NCI-H2171 (cell line): ENCODE measurements at regions not wholly inside any gene's neighbourhood (a gene's known extent, or its start where the extent isn't known, plus 50 kb on each side); places are given as distances from the start of the nearest gene placed in this dataset.
A peak's percentile ranks its signal among the peaks of the same experiment; 100 is the strongest.

Experiments used
- DNase-seq: peaks from one replicate; lab custom pipeline; 2025; lab: John Stamatoyannopoulos, UW

DNA sequence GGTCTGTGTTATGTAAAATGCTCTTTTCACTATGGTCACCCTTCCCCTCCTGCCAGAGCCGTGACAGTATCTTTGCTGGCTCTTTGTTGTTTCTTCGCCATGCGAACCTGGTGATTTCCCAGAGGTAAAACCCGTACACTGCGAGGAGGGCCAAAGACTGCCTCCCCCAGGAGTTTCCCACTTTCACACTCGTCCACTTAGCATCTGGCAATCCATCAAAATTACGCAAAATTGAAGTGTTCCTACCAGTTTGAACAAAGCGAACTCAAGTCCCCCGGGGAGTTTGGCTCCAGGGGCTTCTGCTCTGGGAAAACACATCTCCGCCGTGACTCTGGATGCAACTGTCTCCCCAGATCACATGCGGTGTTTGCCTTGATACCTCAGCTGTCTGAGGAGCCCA, 239.9 kb downstream of the FAM43A start:
- DNase-seq = peak; percentile 23

DNA sequence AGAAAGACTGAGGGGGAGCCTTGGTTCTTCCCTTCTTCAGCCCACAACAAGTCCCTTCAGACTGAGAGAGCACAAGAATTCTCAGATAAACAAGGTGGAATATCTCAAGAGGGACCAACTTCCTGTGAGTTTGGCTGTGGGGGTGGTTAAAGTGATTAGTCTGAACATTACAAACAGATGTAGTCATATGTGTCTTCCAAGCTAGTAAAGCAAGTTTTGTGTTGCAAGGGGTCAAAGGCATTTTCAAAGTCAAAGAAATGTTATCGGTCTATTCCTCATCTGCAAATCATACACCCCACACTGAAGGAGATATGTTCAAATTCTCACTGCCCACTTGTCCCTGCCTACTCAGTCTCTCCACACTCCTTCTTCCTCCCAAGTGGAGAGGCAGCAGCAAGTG, 242.5 kb downstream of the FAM43A start:
- DNase-seq = no peak

DNA sequence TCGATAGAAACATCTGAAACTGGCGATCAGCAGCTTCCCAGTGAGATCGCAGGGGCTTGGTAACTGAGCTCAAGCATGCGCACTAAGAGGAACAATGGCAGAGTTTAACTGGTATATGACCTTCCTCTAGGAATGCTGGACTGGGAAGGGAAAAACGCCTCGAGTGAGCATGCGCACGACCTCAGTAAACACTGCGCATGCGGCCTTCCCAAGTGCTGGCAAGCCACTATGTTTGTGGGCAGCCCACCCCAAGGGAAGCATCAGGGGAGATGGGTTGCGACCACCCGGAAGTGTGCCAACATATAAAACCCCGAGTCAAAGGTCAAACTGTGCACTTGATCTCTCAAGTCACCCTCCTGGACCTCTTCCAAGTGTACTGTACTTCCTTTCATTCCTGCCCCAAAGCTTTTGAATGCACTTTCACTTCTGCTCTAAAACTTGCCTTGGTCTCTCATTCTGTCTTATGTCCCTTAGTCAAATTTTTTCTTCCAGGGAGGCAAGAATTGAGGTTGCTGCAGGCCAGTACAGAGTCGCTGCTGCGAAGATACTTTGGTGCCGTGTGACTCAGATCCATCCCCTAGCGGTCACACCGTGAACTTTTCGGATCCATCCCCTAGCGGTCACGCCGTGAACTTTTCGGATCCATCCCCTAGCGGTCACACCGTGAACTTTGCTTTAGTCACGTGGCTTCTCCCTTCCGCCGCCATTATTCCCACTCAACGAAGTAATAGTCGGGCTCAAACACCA, 243.3 kb downstream of the FAM43A start:
- DNase-seq = no peak

DNA sequence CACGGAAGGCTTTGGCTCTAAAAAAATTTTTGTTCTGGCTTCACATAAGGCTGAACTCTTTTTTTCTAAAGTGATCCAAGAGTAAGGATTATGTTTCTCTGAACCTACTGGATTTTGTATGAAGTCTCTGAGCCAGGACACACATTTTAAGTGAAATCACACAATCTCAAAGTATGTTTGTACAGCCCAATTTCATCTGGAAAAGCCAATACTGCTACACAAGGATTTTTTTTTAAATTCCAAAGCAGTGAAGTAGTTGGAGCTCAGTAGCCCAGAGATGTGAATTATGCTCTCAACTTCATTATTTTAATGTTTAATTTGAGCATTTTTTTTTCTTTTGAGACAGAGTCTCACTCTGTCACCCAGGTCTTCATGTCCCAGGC, 243.9 kb downstream of the FAM43A start:
- DNase-seq = no peak

DNA sequence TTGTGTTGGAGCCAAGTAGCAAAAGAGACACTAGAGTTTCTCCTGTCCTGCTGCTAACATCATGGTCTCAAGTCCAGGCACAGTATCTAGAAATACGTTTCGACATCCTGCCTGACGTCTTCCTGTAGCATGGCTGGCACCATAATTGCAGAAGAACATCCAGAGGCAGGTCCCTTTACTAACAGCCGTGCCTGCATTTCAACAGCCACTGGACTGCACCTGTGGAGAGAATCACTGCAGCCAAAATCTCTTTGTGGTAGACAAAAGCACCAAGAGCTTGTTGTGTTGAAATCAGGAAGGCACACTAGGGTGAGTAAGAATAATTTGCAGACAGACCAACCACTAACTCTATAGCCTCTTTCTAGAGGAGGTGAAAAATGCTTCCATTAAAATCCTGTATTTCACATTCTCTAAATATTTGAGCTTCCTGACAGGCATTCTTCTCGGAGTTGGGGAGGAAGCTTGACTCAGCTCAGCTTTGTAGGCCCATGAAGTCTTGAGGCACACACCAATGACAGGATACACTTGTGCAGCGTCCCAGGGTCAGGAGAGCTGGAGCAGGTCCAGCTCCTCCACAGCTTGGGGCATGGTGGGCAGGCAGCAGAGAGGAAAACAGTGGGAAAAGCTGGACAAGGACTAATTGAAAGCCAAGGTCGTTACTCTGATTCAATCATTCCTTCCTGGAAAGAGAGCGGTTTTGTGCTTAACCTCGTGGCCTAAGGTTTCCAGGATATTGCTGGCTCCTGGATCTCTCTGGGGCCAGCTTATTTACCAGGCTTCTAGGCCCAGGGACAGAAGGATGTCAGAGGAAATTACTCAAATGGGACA, 244.9 kb downstream of the FAM43A start:
- DNase-seq = no peak

DNA sequence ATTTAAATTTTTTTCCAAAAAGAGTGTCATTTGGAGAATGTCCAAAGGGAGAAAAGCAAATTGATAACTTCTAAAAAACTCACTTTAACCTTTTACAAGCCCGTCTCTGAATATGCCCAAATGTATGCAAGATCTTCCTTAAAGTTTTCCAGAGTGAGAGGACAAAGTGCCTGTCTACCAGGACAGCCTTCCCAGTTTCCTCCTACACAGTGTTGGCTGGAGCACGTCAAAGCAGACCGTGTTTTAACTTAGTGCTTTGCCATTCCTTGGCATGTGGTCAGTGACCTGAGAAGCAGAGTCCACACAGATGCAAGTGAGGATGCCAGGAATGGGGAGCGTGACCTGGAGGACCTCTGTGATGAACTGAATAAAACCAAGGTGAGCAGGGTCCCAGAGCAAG, 245.7 kb downstream of the FAM43A start:
- no peak for DNase-seq

DNA sequence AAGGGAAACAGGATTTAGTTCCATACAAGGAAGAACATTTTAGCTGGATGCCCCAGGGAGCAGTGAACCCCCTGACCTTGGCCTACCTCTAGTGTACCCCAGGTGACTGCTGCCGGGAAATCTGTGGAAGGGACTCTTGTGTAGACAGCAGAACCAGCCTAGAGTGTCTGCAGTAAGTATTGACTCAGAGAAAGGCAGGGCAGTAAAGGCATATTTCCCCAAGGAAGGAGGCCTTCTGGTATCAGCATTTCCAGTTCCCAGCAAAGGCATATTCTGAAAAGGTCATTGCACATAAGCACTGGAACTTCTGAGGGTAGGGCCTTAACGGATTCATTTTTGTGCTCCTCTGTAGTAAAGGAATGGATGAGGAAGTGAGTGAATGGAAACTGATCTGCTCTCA, 246.2 kb downstream of the FAM43A start:
- DNase-seq = no peak

DNA sequence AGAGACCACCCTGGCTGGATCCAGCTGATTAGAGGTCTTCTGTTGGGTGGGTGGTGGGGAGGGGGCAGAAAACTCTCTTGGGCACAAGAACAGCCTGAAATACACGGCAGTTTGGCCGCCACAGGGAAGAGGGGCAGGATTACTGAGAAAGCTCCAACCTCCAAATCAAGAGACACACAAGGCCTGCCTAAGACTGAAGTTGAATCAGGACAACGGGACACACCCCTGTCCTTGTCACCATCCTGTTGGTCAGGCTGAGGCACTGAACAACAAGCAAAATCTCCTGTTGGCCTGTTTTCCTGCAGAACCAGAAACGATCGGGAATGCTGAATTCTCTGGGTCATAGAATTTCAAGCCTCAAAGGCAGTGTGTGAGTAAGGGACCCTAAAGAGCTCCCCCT, 247.8 kb downstream of the FAM43A start:
- DNase-seq = no peak

DNA sequence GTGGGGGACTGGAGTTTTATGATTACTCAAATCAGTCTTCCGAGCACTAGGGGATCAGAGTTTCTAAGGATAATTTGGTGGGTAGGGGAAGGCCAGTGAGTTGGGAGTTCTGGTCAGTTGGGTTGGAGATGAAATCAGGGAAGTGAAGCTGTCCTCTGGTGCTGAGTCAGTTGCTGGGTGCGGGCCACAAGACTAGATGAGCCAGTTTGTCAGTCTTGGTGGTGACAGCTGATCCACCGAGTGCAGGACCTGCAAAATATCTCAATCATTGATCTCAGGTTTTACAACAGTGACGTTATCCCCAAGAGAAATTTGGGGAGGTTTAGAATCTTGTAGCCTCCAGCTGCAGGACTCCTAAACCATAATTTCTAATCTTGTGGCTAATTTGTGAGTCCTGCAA, 249.4 kb downstream of the FAM43A start:
- no peak for DNase-seq

DNA sequence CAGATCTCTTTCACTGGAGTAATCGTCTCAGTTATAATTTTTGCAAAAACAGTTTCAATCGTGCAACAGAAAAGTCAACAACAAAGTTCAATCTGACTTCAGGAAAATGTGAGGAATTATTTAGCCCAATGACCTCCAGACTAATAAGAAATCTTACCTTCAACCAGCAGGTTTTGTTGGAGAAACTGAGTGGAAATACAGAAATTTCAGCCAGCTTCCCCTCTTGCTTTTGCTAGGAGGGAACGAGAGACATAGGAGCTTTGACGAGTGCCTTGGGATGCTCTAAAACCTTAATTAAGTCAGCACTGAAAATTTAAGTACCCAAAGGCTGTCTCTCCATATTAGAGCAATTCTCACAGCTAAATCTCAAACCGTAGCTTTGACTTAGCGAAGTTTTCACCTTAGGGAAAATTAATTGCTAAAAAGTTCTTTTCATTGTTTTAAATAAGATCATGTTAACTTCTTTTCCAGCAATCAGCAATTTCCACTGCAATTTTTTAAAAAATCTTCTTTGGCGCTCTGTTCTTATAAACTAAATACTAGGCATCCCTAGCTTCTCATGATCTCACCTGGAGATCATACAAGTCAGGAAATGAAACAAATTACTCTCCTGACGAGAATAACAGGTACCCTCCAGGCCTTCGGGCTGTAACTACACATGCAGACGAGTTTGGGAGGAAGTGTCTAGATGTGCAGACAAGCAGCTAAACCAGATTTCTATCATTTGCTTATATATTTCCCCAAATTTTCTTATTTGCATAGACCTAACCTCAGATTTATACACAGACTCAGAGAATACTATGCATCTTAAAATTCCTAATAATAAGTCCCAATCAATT, 250.2 kb downstream of the FAM43A start:
- DNase-seq = no peak

DNA sequence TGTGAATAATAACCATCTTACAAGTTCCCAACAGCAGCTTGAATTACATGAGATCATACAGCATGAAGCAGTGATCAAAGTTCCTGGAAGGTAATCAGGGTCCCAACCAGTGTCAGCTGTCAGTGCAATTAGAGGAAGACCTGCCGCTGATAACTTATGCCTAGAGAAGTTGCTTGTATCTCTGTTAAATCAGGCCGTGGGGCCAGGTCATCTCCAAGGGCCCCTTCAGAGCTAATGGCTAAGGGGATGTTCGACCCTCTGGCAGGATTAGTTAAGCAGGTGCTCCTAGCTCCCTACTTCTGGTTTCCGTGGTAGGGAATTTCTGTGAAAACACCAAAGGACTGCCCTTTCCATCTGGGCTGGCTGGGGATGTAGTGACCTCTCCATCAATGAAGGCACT, 251.0 kb downstream of the FAM43A start:
- no peak for DNase-seq

DNA sequence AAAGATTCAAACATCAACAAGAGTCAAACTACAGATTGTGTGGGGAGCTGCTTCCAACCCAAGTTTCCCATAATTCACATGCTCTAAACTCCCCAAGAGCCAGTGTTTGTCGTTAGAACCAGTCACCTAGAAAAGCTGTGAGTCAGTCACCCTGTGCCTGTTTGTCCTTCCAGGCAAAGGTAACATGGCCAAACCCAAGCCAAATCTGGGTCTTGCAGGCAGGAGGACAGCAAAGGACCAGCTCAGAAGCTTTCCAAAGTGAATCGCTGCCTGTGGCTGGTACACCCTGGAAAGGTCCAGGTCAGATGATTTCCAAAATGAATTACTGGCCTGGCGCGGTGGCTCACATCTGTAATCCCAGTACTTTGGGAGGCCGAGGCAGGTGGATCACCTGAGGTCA, 251.5 kb downstream of the FAM43A start:
- no peak for DNase-seq

DNA sequence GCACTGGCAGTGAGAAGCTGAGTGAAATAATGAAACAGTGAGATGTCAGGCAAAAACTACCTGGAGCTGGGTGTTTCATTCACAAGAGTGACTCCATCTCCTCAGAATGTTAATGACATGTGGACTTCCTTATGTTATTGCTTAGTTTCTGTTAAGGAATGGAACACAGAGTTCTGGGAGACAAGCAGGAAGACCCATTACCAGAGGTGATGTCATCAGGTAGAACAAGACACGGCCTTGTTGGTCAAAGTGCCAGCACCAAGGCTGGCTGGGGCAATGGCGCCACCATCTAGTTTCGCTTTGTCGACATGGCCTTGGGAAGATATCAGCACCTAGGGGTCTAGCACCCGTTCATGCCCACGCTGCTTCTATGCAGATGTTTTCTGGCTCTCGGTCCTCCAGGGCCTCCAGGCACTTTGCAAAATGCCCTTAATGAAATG, 252.2 kb downstream of the FAM43A start:
- DNase-seq = no peak

DNA sequence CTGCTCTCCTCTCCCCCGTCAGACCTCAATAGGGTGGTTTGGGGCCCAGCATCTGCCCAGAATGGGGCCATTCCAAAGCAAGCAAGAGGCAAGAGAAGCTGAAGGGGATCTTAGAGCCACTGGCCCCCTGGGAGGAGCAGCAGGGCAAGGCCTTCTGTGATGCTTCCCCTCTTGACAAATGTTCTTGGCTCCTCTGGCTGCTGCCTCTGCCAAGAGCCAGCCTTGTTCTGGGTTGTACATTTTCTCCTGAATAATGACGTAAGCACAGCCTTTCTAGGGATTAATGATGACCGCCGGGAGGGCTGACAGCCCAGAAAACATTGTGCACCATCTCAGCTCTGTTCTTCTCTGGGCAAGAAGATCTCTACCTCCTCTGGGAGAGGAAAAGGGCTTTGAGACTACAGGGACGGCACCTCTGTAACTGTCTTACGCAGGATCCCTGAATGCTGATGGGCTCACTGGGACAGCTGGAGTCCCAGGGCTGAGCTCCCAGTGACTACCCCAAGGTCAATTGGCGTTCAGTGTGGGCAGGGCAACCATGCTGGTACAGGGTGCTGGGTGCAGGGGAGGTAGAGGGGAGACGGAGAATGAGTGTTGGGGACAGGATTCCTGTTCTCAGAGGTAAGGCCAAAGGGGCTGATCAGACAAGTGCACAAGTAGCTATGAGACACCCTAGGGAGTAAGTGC, 253.3 kb downstream of the FAM43A start:
- no peak for DNase-seq

DNA sequence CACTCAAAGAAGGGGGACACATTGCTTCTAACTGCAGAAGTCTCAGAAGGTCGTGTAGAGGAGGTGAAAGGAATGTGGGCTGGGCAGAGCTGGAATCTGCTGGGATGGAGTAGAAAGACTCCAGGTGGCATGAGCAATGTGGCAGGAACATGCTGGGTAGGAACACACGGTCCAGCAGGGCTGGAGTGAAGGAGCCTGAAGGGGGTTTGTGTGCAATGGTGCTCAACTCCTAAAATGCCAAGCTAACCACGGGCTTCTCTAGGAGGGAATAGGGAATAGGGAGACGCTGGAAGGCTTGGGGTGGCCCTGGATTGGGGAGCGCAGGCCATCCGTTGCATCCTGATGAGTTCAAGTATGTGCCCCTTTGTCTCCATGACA, 253.8 kb downstream of the FAM43A start:
- DNase-seq = no peak

DNA sequence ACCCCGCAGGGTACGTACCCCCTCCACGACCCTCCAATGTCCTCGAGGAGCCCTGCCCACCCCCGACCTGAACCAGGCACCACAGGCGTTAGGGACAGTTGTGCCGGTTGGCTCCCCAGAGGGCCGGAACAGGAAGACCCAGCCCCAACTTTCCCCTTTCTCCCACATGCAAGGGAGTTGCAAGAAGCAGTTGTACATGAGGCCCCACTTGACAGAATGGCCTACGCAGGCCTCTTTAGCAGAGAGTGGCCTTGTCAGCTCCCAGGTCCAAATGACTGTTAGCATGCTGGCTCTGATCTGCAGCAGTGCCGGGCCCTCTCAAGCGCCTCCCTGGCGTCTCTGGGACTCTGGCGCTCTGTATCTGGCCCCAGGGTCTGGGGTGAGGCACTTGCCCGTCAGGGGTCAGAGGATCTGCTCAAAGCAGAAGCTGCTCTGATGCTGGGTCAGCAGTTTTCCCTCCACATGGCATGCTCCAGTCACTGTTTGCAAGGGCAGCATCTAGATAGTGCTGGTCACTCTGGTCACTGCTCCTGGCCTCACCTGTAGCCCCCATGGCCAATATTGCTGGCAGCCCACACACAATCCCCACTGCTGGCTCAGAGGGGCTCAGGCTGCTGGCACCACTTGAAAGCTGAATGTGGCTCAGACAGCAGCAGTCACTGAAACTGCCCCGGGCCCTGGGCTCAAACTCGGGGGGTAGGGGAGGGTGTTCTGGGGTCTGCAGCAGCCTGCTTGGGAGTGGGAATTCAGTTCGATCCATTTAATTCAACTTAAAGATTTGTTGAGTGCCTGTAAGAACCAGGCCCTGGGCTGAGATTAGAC, 254.5 kb downstream of the FAM43A start:
- DNase-seq = no peak

DNA sequence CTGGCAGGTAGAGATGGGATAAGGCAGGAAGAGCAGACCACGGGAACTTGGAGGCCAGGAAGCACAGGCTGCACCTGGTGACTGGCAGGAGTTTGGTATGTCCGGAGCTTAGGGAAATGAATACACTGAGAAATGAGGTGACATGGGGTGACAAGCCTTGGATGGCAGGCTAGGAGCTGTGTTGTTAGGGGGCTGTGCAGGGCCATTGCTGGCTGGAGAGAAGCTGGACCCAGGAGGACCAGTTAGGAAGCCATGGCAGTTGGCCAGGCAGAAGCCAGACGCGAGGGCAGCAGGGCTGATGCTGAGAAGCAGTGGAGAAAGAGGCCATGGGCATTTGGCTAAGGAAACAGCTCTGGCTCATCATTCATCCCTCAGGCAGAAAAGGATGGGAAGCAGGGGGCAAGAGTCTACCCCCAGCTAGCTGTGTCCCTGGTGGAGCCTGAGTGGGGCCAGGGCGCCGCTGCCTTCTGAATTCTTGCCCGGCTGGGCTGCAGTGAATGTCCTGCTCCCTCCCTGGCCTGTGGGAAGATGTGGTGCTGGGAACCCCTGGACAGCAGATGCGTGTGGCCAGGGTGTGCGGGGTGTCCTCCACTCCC, 255.8 kb downstream of the FAM43A start:
- no peak for DNase-seq

DNA sequence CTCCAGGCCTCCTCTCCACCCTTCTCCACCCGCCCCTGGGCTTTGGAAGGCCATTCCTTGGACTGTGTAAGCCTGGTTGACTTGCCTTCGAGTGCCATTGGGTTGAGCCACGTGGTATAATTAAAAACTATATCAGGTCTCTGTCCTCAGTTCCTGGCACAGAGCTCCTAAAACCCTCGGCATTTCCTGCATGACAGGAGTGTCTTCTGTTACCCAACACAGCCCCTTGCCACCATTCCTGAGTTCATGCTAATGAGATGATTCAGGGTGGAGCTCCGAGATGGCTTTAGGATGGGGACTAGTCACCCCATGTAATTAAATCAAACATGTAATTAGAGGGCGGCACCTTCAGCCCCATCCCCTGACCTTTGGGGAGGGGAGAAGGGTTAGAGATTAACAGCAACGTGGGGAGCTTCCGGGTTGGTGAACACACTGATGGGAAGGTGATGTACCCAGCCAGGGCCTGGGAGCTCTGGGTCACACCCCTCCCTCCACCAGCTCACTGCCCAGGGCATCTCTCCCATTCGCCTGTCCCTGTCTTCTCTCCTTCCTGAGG, 256.4 kb downstream of the FAM43A start:
- DNase-seq = no peak

DNA sequence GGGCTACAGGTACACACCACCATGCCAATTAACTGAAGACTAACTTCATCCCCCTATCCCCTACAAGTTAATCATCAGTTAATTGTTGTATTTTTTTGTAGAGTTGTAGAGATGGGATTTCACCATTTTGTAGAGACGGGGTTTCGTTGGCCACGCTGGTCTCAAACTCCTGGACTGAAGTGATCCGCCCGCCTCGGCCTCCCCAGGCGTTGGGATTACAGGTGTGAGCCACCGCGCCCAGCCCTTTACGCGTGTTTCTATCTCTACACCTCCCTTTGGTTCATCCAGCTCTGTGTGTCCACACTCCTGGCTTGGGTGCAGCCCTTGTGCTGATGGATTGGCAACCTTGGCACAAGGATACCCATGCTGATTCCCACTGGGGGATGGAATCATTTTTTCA, 258.8 kb downstream of the FAM43A start:
- DNase-seq = no peak

DNA sequence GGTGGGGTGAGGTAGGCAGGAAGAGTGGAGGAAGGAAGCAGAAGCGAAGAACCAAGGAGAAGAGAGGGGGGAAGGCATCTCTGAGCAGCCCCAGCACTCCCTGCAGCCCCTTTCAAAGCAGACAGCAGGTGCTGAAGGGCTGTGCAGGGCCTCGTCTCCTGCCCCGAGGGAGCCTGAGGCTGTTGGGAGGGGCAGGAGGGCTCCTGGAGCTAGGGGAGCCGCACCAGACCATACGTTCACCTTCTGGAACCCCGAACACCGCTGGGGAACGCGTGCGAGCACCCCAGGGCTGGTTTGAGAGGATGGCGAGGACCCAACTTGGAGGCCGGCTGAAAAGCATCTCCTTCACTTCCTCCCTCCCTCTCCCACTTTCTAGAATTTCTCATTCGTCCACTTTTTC, 259.8 kb downstream of the FAM43A start:
- no peak for DNase-seq

DNA sequence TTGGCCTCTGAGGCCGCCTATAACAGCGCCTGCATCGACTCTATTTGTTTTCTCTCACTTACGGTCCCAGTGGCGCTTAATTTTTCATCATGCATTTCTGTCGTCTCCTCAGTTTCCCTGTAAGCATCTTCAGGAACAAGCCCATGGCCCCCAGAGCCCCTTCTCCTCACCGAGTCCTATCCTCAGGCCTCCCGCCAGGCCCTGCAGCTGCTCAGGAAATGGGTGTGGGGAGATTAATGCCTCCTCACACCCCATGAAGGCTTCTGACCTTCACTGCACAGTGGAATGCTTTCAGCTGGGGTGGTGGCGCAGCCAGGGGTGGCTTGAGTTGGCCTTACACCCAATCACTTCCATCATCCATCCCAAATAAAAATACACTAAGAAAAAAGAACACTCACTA, 260.4 kb downstream of the FAM43A start:
- no peak for DNase-seq
